Heart left ventricle (tissue), 16 donors: ENCODE measurements at regions not wholly inside any gene's neighbourhood (a gene's known extent, or its start where the extent isn't known, plus 50 kb on each side); places are given as distances from the start of the nearest gene placed in this dataset.

Experiments used
- ATAC-seq, 4 donors: fragments of 200-7000 bp; cut with Tn5 transposase; one replicate each; pipeline ENCODE4 v1.9.1; 2020 to 2022; ENCODE audit warnings: moderate library complexity in 4 of 4, mild to moderate bottlenecking in 3 of 4, moderate number of reproducible peaks in 1 of 4
- DNase-seq, 5 donors: peaks; one replicate each; pipeline ENCODE4 v3.0.0-alpha.2; 2020
- H3K27ac ChIP-seq, 12 donors: fragments of 200-600 bp; sonication (generic) in 4 of 12; one replicate each; pipeline versions ENCODE4 v1.5.0 to v1.8.0; 2016 to 2022; ENCODE audit warnings: mild to moderate bottlenecking in 2 of 12
- H3K27me3 ChIP-seq, 9 donors: fragments of 200-600 bp; sonication (generic) in 2 of 9; one replicate each; pipeline versions ENCODE4 v1.5.1 to v1.8.0; 2016 to 2022; ENCODE audit warnings: mild to moderate bottlenecking in 3 of 9
- H3K36me3 ChIP-seq, 9 donors: fragments of 200-600 bp; sonication (generic) in 2 of 9; one replicate each; pipeline versions ENCODE4 v1.5.0 to v1.8.0; 2018 to 2022; ENCODE audit warnings: mild to moderate bottlenecking in 2 of 9
- H3K4me1 ChIP-seq, 12 donors: fragments of 200-600 bp; sonication (generic) in 4 of 12; one replicate each; pipeline versions ENCODE4 v1.5.0 to v1.8.0; 2016 to 2022; ENCODE audit warnings: mild to moderate bottlenecking in 3 of 12
- H3K4me3 ChIP-seq, 12 donors: fragments of 200-600 bp; sonication (generic) in 4 of 12; one replicate each; pipeline versions ENCODE4 v1.5.0 to v1.8.0; 2017 to 2022; ENCODE audit warnings: mild to moderate bottlenecking in 9 of 12, moderate library complexity in 4 of 12
- H3K9me3 ChIP-seq, 12 donors: fragments of 200-600 bp; sonication (generic) in 4 of 12; one replicate each; pipeline versions ENCODE4 v1.5.0 to v1.8.0; 2016 to 2022; ENCODE audit warnings: mild to moderate bottlenecking in 1 of 12
- CTCF ChIP-seq, 12 donors: fragments of 200-600 bp; sonication (generic) in 4 of 12; IDR thresholded peaks; one replicate each; pipeline versions ENCODE4 v1.5.0 to v1.8.0; 2018 to 2022; ENCODE audit warnings: antibody characterized with exemption in 12 of 12, mild to moderate bottlenecking in 5 of 12
- POLR2A ChIP-seq, 2 donors: fragments of 450-650 bp; IDR thresholded peaks; one replicate each; pipeline ENCODE4 v1.6.1; 2017; ENCODE audit warnings: antibody characterized with exemption in 2 of 2, mild to moderate bottlenecking in 2 of 2, moderate library complexity in 2 of 2
- WGBS, 4 donors: extraction: QIAGEN DNeasy Blood & Tissue Kit in 2 of 4; methylation state at CpG; one replicate each; pipeline versions ENCODE4 v1.1.5 to v1.1.7; 2013 to 2018; 5-methylcytosine and 5-hydroxymethylcytosine counted together
- intact Hi-C, 10 donors: fragments of 100-400 bp; cut with DNase I; formaldehyde crosslinking; loops; one replicate each; pipeline versions ENCODE4 v1.11.1 to v1.14.2; 2022
- donor health status: ischemic (EF 13 %, LVEDD 7.1; RV severe dilation, severe dysfunction).
- donor health status: healthy with polysubstance abuse.
- donor health status: DM: no; HTN: yes; CAD: no.
- donor health status: DM: no; HTN: no; CAD: no.
- donor health status: ischemic (EF 25% LVEDD 6.9; RV normal size, moderate dysfunction).
- donor health status: ischemic (EF 25% LVEDD 5.7; RV mildly dilated, moderate dysfunction).
- donor health status: healthy.
- donor health status: DM: yes; HTN: yes; CAD: no.
- donor health status: ischemic (EF 35%, LVEDD 5.7; RV mildly dilated, moderate dysfunction).
- donor health status: nonischemic (EF 11% LVEDD 7.7; RV severe dilation, severe dysfunction).
- donor health status: DM: yes; HTN: yes; CAD: no.
- donor health status: PGD.
- donor health status: ischemic (EF 29% LVEDD 5.4; RV normal size, mild dysfunction).
- donor health status: nonischemic (EF 23%, LVEDD 6.1; RV moderate dilation, normal function).

GRCh38 chr2:41710944-41711343 lies 336.9 kb upstream of the PKDCC start:
- 87 to 94% (median 90%) methylated on average over 3 of the region's 3 CpGs for WGBS, 4 donors
- no peaks in the 10 kb centered on the region for H3K9me3 ChIP-seq
- peaks cover 0 to 9% (median 0%) of the 10 kb centered on the region in 12 donors for H3K4me1 ChIP-seq
- H3K4me3 ChIP-seq, result no peak overlapping the region
- DNase-seq (no peak), ATAC-seq (no peak)
- H3K36me3 ChIP-seq, result no peaks in the 10 kb centered on the region
- intact Hi-C loops, result no loop called here
- H3K27ac ChIP-seq, result no peak overlapping the region
- no peaks in the 10 kb centered on the region for H3K27me3 ChIP-seq
- TF ChIP-seq POLR2A (IDR thresholded peaks at IDR 0.05) (no peak), CTCF (IDR thresholded peaks at IDR 0.05) (no peak)

- intact Hi-C loops, result no loop called here
- WGBS, 4 donors, result 95 to 97% (median 97%) methylated on average over 2 of the region's 2 CpGs
- no peaks in the 10 kb centered on the region for H3K9me3 ChIP-seq
These were observed 336.1 kb upstream of the PKDCC start for GRCh38 chr2:41711736-41712135.

GRCh38 chr2:41716497-41716896 lies 331.3 kb upstream of the PKDCC start:
- H3K4me3 ChIP-seq, result no peak overlapping the region
- peak overlapping the region in 1 of 12 donors; percentile 39 for H3K27ac ChIP-seq
- no peak for TF ChIP-seq CTCF (IDR thresholded peaks at IDR 0.05)
- no peak for TF ChIP-seq POLR2A (IDR thresholded peaks at IDR 0.05)
- no peak for DNase-seq
- H3K27me3 ChIP-seq, result no peaks in the 10 kb centered on the region
- 88 to 93% (median 89%) methylated on average over 5 of the region's 5 CpGs for WGBS, 4 donors
- intact Hi-C loops, result no loop called here
- ATAC-seq, result no peak
- no peaks in the 10 kb centered on the region for H3K36me3 ChIP-seq
- peaks cover 0 to 31% (median 4%) of the 10 kb centered on the region in 12 donors for H3K4me1 ChIP-seq
- no peaks in the 10 kb centered on the region for H3K9me3 ChIP-seq

More at GRCh38 chr2:41711736-41712135, 336.1 kb upstream of the PKDCC start:
- H3K27me3 ChIP-seq, result no peaks in the 10 kb centered on the region
- ATAC-seq, result no peak
- H3K4me1 ChIP-seq, result peaks cover 0 to 12% (median 0%) of the 10 kb centered on the region in 12 donors
- no peak for TF ChIP-seq CTCF (IDR thresholded peaks at IDR 0.05)
- TF ChIP-seq POLR2A (IDR thresholded peaks at IDR 0.05), result no peak
- no peak for DNase-seq
- no peaks in the 10 kb centered on the region for H3K36me3 ChIP-seq
- H3K4me3 ChIP-seq, result no peak overlapping the region
- H3K27ac ChIP-seq, result no peak overlapping the region

GRCh38 chr2:41717839-41718238 lies 330.0 kb upstream of the PKDCC start:
- no peak for TF ChIP-seq POLR2A (IDR thresholded peaks at IDR 0.05)
- no peak for TF ChIP-seq CTCF (IDR thresholded peaks at IDR 0.05)
- no peak overlapping the region for H3K4me3 ChIP-seq
- WGBS, 4 donors, result 95 to 100% (median 97%) methylated on average over 1 of the region's 1 CpG
- H3K27ac ChIP-seq, result no peak overlapping the region
- no peaks in the 10 kb centered on the region for H3K9me3 ChIP-seq
- peaks cover 0 to 39% (median 10%) of the 10 kb centered on the region in 12 donors for H3K4me1 ChIP-seq
- DNase-seq (no peak), ATAC-seq (no peak)
- no peaks in the 10 kb centered on the region for H3K36me3 ChIP-seq
- no peaks in the 10 kb centered on the region for H3K27me3 ChIP-seq
- intact Hi-C loops, result no loop called here
